Liver (tissue), 8 donors: ENCODE measurements at regions not wholly inside any gene's neighbourhood (a gene's known extent, or its start where the extent isn't known, plus 50 kb on each side); places are given as distances from the start of the nearest gene placed in this dataset.

Experiments used
- DNase-seq: peaks from one replicate; pipeline ENCODE4 v3.0.0-alpha.2; 2017; ENCODE audit warnings: low spot score
- H3K27ac ChIP-seq, 2 donors: one replicate each; pipeline ENCODE4 v1.7.0; 2013; ENCODE audit warnings: inconsistent platforms in 2 of 2, low read length in 2 of 2, control low read depth in 1 of 2, low read depth in 1 of 2, mild to moderate bottlenecking in 1 of 2
- H3K27me3 ChIP-seq, 4 donors: one replicate each; pipeline versions ENCODE4 v1.6.1 to v1.7.0; 2013; ENCODE audit warnings: low read length in 3 of 4, inconsistent platforms in 1 of 4, mild to moderate bottlenecking in 1 of 4, moderate library complexity in 1 of 4; ENCODE audit not compliant: control insufficient read depth in 4 of 4, insufficient read depth in 4 of 4
- H3K36me3 ChIP-seq, 4 donors: one replicate each; pipeline versions ENCODE4 v1.6.1 to v1.7.0; 2013; ENCODE audit warnings: low read length in 3 of 4, mild to moderate bottlenecking in 3 of 4, low read depth in 1 of 4, moderate library complexity in 1 of 4; ENCODE audit not compliant: control insufficient read depth in 4 of 4, insufficient read depth in 3 of 4
- H3K4me1 ChIP-seq, 4 donors: one replicate each; pipeline versions ENCODE4 v1.6.1 to v1.7.0; 2013; ENCODE audit warnings: low read length in 3 of 4, mild to moderate bottlenecking in 3 of 4, moderate library complexity in 1 of 4; ENCODE audit not compliant: control insufficient read depth in 4 of 4, insufficient read depth in 4 of 4
- H3K4me3 ChIP-seq, 3 donors: one replicate each; pipeline versions ENCODE4 v1.6.1 to v1.7.0; 2013; ENCODE audit warnings: low read length in 3 of 3, control low read depth in 1 of 3, low read depth in 1 of 3, mild to moderate bottlenecking in 1 of 3
- H3K9ac ChIP-seq, 2 donors: one replicate each; pipeline ENCODE4 v1.7.0; 2013; ENCODE audit warnings: low read length in 2 of 2, mild to moderate bottlenecking in 2 of 2, moderate library complexity in 2 of 2, control low read depth in 1 of 2, low read depth in 1 of 2
- H3K9me3 ChIP-seq, 4 donors: one replicate each; pipeline versions ENCODE4 v1.6.1 to v1.7.0; 2013; ENCODE audit warnings: low read length in 3 of 4; ENCODE audit not compliant: control insufficient read depth in 4 of 4
- ATF3 ChIP-seq: IDR thresholded peaks from 2 replicates; pipeline ENCODE4 v1.6.1; 2016; ENCODE audit warnings: antibody characterized with exemption
- CTCF ChIP-seq: fragments of 150-350 bp; IDR thresholded peaks from 2 replicates; pipeline ENCODE4 v1.5.1; 2017; ENCODE audit warnings: improper control_type of control experiment, low read depth, low read length; ENCODE audit not compliant: missing input control
- EGR1 ChIP-seq, 2 donors: IDR thresholded peaks; 2 replicates each; pipeline ENCODE4 v1.6.1; 2016 to 2018; ENCODE audit warnings: antibody characterized with exemption in 2 of 2, low read depth in 2 of 2
- FOXA1 ChIP-seq: IDR thresholded peaks from 2 replicates; pipeline ENCODE4 v1.6.1; 2016; ENCODE audit warnings: antibody characterized with exemption
- GABPA ChIP-seq, 2 donors: IDR thresholded peaks in 1 of 2; conservative IDR thresholded peaks in 1 of 2; 2 replicates each; pipeline ENCODE4 v1.6.1; 2016; ENCODE audit warnings: antibody characterized with exemption in 2 of 2, mild to moderate bottlenecking in 1 of 2, moderate library complexity in 1 of 2
- HNF4A ChIP-seq, 2 donors: conservative IDR thresholded peaks; 2 replicates each; pipeline ENCODE4 v1.6.1; 2016; ENCODE audit warnings: antibody characterized with exemption in 2 of 2, mild to moderate bottlenecking in 2 of 2
- HNF4G ChIP-seq: IDR thresholded peaks from 2 replicates; pipeline ENCODE4 v1.6.1; 2016; ENCODE audit warnings: antibody characterized with exemption
- JUND ChIP-seq, 2 donors: IDR thresholded peaks; 2 replicates each; pipeline ENCODE4 v1.6.1; 2016; ENCODE audit warnings: antibody characterized with exemption in 2 of 2
- MAX ChIP-seq: IDR thresholded peaks from 2 replicates; pipeline ENCODE4 v1.6.1; 2016; ENCODE audit warnings: antibody characterized with exemption
- NR2F2 ChIP-seq: IDR thresholded peaks from 2 replicates; pipeline ENCODE4 v1.6.1; 2016; ENCODE audit warnings: antibody characterized with exemption
- RAD21 ChIP-seq, 2 donors: IDR thresholded peaks; 2 replicates each; pipeline ENCODE4 v1.6.1; 2016; ENCODE audit warnings: antibody characterized with exemption in 2 of 2, mild to moderate bottlenecking in 2 of 2
- REST ChIP-seq: IDR thresholded peaks from 2 replicates; pipeline ENCODE4 v1.6.1; 2016; ENCODE audit warnings: antibody characterized with exemption, mild to moderate bottlenecking
- RXRA ChIP-seq, 2 donors: IDR thresholded peaks; 2 replicates each; pipeline ENCODE4 v1.6.1; 2017 to 2018; ENCODE audit warnings: antibody characterized with exemption in 2 of 2, mild to moderate bottlenecking in 1 of 2
- SP1 ChIP-seq: IDR thresholded peaks from 2 replicates; pipeline ENCODE4 v1.6.1; 2018; ENCODE audit warnings: antibody characterized with exemption, mild to moderate bottlenecking
- TAF1 ChIP-seq: conservative IDR thresholded peaks from 2 replicates; pipeline ENCODE4 v1.6.1; 2016; ENCODE audit warnings: antibody characterized with exemption, mild to moderate bottlenecking
- YY1 ChIP-seq: IDR thresholded peaks from 2 replicates; pipeline ENCODE4 v1.6.1; 2016; ENCODE audit warnings: antibody characterized with exemption, mild to moderate bottlenecking
- WGBS: extraction: QIAGEN DNeasy Blood & Tissue Kit; methylation state at CpG from one replicate; pipeline ENCODE4 v1.1.7; 2013; 5-methylcytosine and 5-hydroxymethylcytosine counted together
- donor health status: healthy.
- donor health status: healthy.
- donor health status: healthy.
- donor health status: healthy.
- donor health status: healthy.

- WGBS = 59% methylated on average over 1 of the region's 1 CpG
- DNase-seq = no peak
- Histone ChIP-seq H3K9ac (no peak overlapping the region), H3K9me3 (no peaks in the 10 kb centered on the region), H3K4me3 (no peak overlapping the region), H3K27me3 (no peaks in the 10 kb centered on the region), H3K27ac (no peak overlapping the region), H3K4me1 (no peaks in the 10 kb centered on the region), H3K36me3 (no peaks in the 10 kb centered on the region)
- TF ChIP-seq SP1 (no peak), RXRA (IDR thresholded peaks at IDR 0.05) (no peak), HNF4G (no peak)
Measured at GRCh38 chr6:98325366-98325765, 509.0 kb upstream of the POU3F2 start.

- H3K4me3 ChIP-seq = no peak overlapping the region
- no peaks in the 10 kb centered on the region for H3K36me3 ChIP-seq
- H3K9ac ChIP-seq = no peak overlapping the region
- H3K27ac ChIP-seq = no peak overlapping the region
- TF ChIP-seq NR2F2 (no peak), RXRA (IDR thresholded peaks at IDR 0.05) (peak; percentile 8 to 23), SP1 (no peak), EGR1 (IDR thresholded peaks at IDR 0.05; ENCODE audit: low read depth in 2 of 2) (no peak), JUND (IDR thresholded peaks at IDR 0.05) (no peak)
- WGBS = 55% methylated on average over 2 of the region's 2 CpGs
- DNase-seq = no peak
- H3K27me3 ChIP-seq = no peaks in the 10 kb centered on the region
- H3K9me3 ChIP-seq = no peaks in the 10 kb centered on the region
- H3K4me1 ChIP-seq = no peaks in the 10 kb centered on the region
Measured at GRCh38 chr6:98333273-98333672, 501.1 kb upstream of the POU3F2 start.

GRCh38 chr6:98335594-98335993 lies 498.8 kb upstream of the POU3F2 start:
- TF ChIP-seq SP1 (no peak), TAF1 (no peak), MAX (no peak), EGR1 (IDR thresholded peaks at IDR 0.05; ENCODE audit: low read depth in 2 of 2) (no peak), FOXA1 (no peak), HNF4G (no peak), REST (no peak), NR2F2 (no peak), HNF4A (conservative IDR thresholded peaks at IDR 0.05) (no peak), YY1 (no peak), ATF3 (no peak), CTCF (no peak), RAD21 (IDR thresholded peaks at IDR 0.05) (no peak), RXRA (IDR thresholded peaks at IDR 0.05) (no peak), GABPA (IDR thresholded peaks at IDR 0.05 in 1 of 2, conservative IDR thresholded peaks at IDR 0.05 in 1 of 2) (no peak)
- H3K4me3 ChIP-seq = no peak overlapping the region
- no peaks in the 10 kb centered on the region for H3K9me3 ChIP-seq
- H3K4me1 ChIP-seq = no peaks in the 10 kb centered on the region
- H3K36me3 ChIP-seq = no peaks in the 10 kb centered on the region
- no peaks in the 10 kb centered on the region for H3K27me3 ChIP-seq
- no peak for DNase-seq
- no peak overlapping the region for H3K27ac ChIP-seq
- H3K9ac ChIP-seq = no peak overlapping the region
